SK-N-SH (cell line): ENCODE measurements at regions not wholly inside any gene's neighbourhood (a gene's known extent, or its start where the extent isn't known, plus 50 kb on each side); places are given as distances from the start of the nearest gene placed in this dataset.

ENCODE experiments used
- CTCF ChIA-PET: fragments of 300-600, 350-600 bp; formaldehyde crosslinking; extraction: SDS; loops from one replicate; lab custom pipeline; 2021; lab: Yijun Ruan, JAX
- POLR2A ChIA-PET: fragments of 350-600 bp; sonication (Branson Sonifier 250); formaldehyde crosslinking; extraction: SDS; loops from one replicate; lab custom pipeline; 2020; ENCODE audit warnings: antibody characterized with exemption, inconsistent platforms; lab: Yijun Ruan, JAX
- DNase-seq: peaks from one replicate; pipeline ENCODE4 v3.0.0; 2012
- H2AFZ ChIP-seq: fragments of 200-600 bp; sonication (generic); 2 replicates; pipeline ENCODE4 v1.8.1; 2016; ENCODE audit warnings: antibody characterized with exemption, mild to moderate bottlenecking, low read depth
- H3F3A ChIP-seq: fragments of 200-600 bp; sonication (generic); replicated peaks from 2 replicates; pipeline ENCODE3; 2016; ENCODE audit warnings: antibody characterized with exemption, mild to moderate bottlenecking; ENCODE audit not compliant: insufficient read depth
- H3K27ac ChIP-seq, 2 experiments: fragments of 200-500 bp in 1 of 2; fragments of 200-600 bp in 1 of 2; sonication (Bioruptor generic) in 1 of 2; sonication (generic), shearing (Covaris generic) in 1 of 2; 2 replicates each; pipeline versions ENCODE4 v1.5.1 to v1.6.1; 2014 to 2016; ENCODE audit warnings: low read depth in 2 of 2, inconsistent platforms in 1 of 2, low read length in 1 of 2, mild to moderate bottlenecking in 1 of 2, mixed read lengths in 1 of 2
- H3K27me3 ChIP-seq: fragments of 200-600 bp; sonication (generic), shearing (Covaris generic); 2 replicates; pipeline ENCODE4 v1.6.1; 2016; ENCODE audit warnings: mixed run types; ENCODE audit not compliant: insufficient read depth
- H3K36me3 ChIP-seq, 2 experiments: fragments of 200-500 bp in 1 of 2; fragments of 200-600 bp in 1 of 2; sonication (Bioruptor generic) in 1 of 2; sonication (generic) in 1 of 2; replicated peaks in 1 of 2; 2 replicates each; pipeline versions ENCODE3 to v1.5.1; 2014 to 2016; ENCODE audit warnings: low read length in 1 of 2, mild to moderate bottlenecking in 1 of 2; ENCODE audit not compliant: insufficient read depth in 2 of 2, control insufficient read depth in 1 of 2
- H3K4me1 ChIP-seq, 2 experiments: fragments of 200-500 bp in 1 of 2; fragments of 200-600 bp in 1 of 2; sonication (Bioruptor generic) in 1 of 2; sonication (generic), shearing (Covaris generic) in 1 of 2; 2 replicates each; pipeline versions ENCODE4 v1.5.1 to v1.6.1; 2014 to 2016; ENCODE audit warnings: low read depth in 1 of 2, low read length in 1 of 2, mixed run types in 1 of 2; ENCODE audit not compliant: insufficient read depth in 2 of 2, control insufficient read depth in 1 of 2
- H3K4me2 ChIP-seq: fragments of 200-600 bp; sonication (generic), shearing (Covaris generic); 2 replicates; pipeline ENCODE4 v1.6.1; 2017; ENCODE audit warnings: mixed run types
- H3K4me3 ChIP-seq, 2 experiments: fragments of 200-500 bp in 1 of 2; fragments of 200-600 bp in 1 of 2; sonication (Bioruptor generic) in 1 of 2; sonication (generic), shearing (Covaris generic) in 1 of 2; 2 replicates each; pipeline versions ENCODE4 v1.5.1 to v1.8.1; 2014 to 2016; ENCODE audit warnings: low read depth in 2 of 2, inconsistent platforms in 1 of 2, low read length in 1 of 2, mild to moderate bottlenecking in 1 of 2, mixed read lengths in 1 of 2, moderate library complexity in 1 of 2
- H3K79me2 ChIP-seq: fragments of 200-600 bp; sonication (generic); 2 replicates; pipeline ENCODE4 v1.8.1; 2017; ENCODE audit warnings: mild to moderate bottlenecking; ENCODE audit not compliant: insufficient read depth
- H3K9ac ChIP-seq: fragments of 200-600 bp; sonication (generic); 2 replicates; pipeline ENCODE4 v1.6.1; 2017; ENCODE audit warnings: mixed run types
- H3K9me2 ChIP-seq: fragments of 200-600 bp; sonication (generic); 2 replicates; pipeline ENCODE4 v1.6.1; 2017; ENCODE audit warnings: mixed run types
- H3K9me3 ChIP-seq: fragments of 200-600 bp; sonication (generic); 2 replicates; pipeline ENCODE4 v1.6.1; 2017; ENCODE audit warnings: mixed run types, mild to moderate bottlenecking, moderate library complexity
- H4K20me1 ChIP-seq: fragments of 200-600 bp; sonication (generic); 2 replicates; pipeline ENCODE4 v1.6.1; 2017; ENCODE audit warnings: mild to moderate bottlenecking, mixed run types; ENCODE audit not compliant: insufficient read depth
- CTCF ChIP-seq: fragments of 200-600 bp; sonication (generic); IDR thresholded peaks from 2 replicates; pipeline ENCODE4 v1.6.1; 2017; ENCODE audit warnings: antibody characterized with exemption, mild to moderate bottlenecking, moderate library complexity
- EZH2phosphoT487 ChIP-seq: fragments of 200-600 bp; sonication (generic); IDR thresholded peaks from 2 replicates; pipeline ENCODE4 v1.6.1; 2017; ENCODE audit warnings: low read depth, mixed run types, mild to moderate bottlenecking, antibody characterized with exemption, moderate library complexity, borderline replicate concordance
- FOSL2 ChIP-seq: IDR thresholded peaks from 2 replicates; pipeline ENCODE4 v1.4.0; 2012; ENCODE audit warnings: low read depth, mild to moderate bottlenecking, moderate library complexity, borderline replicate concordance
- GATA2 ChIP-seq: sonication (generic); formaldehyde crosslinking; IDR thresholded peaks from 2 replicates; pipeline ENCODE4 v1.5.0; 2020; ENCODE audit warnings: mild to moderate bottlenecking, missing genetic modification reagents
- RAD21 ChIP-seq: IDR thresholded peaks from 2 replicates; pipeline ENCODE4 v1.6.1; 2012; ENCODE audit warnings: mild to moderate bottlenecking, low read length
- USF1 ChIP-seq: IDR thresholded peaks from 2 replicates; pipeline ENCODE4 v1.4.0; 2012; ENCODE audit warnings: low read depth, borderline replicate concordance
- USF2 ChIP-seq: fragments of 150-350 bp; IDR thresholded peaks from 2 replicates; pipeline ENCODE4 v1.6.1; 2017; ENCODE audit warnings: antibody characterized with exemption, low read length, low read depth, borderline replicate concordance
- WGBS: methylation state at CpG from one replicate; pipeline ENCODE4 v1.1.6; 2017; ENCODE audit warnings: low lambda C conversion rate; 5-methylcytosine and 5-hydroxymethylcytosine counted together

- H3K79me2 ChIP-seq = no peaks in the 10 kb centered on the region
- H3K27ac ChIP-seq = no peak overlapping the region
Measured at GRCh38 chr11:15672825-15673224, 558.1 kb downstream of the INSC start.

GRCh38 chr11:15673408-15673831 lies 558.7 kb downstream of the INSC start:
- no peaks in the 10 kb centered on the region for H3K36me3 ChIP-seq
- no peaks in the 10 kb centered on the region for H3K79me2 ChIP-seq
- H4K20me1 ChIP-seq = no peaks in the 10 kb centered on the region
- no peak for DNase-seq
- H3K4me1 ChIP-seq = peaks cover 0 to 5% of the 10 kb centered on the region in 2 experiments; a peak in 1 of 4 replicates
- ChIA-PET POLR2A (no interaction called here), CTCF (no interaction called here)
- no peaks in the 10 kb centered on the region for H3K27me3 ChIP-seq
- no peak for TF ChIP-seq EZH2phosphoT487
- H3K9me3 ChIP-seq = 0 out of 2 replicates have a peak, but pooled peaks cover 4% of the 10 kb centered on the region
- no peaks in the 10 kb centered on the region for H3F3A ChIP-seq
- H2AFZ ChIP-seq = no peak overlapping the region
- H3K4me3 ChIP-seq = no peak overlapping the region
- no peak overlapping the region for H3K4me2 ChIP-seq
- no peak overlapping the region for H3K9ac ChIP-seq
- H3K27ac ChIP-seq = no peak overlapping the region
- no peaks in the 10 kb centered on the region for H3K9me2 ChIP-seq

More at GRCh38 chr11:15672825-15673224, 558.1 kb downstream of the INSC start:
- ChIA-PET POLR2A (no interaction called here), CTCF (no interaction called here)
- H3K4me2 ChIP-seq = no peak overlapping the region
- peaks cover 0 to 5% of the 10 kb centered on the region in 2 experiments; a peak in 1 of 4 replicates for H3K4me1 ChIP-seq
- no peaks in the 10 kb centered on the region for H3K9me2 ChIP-seq
- DNase-seq = no peak
- H3K27me3 ChIP-seq = no peaks in the 10 kb centered on the region
- H3K9ac ChIP-seq = no peak overlapping the region
- H2AFZ ChIP-seq = no peak overlapping the region
- WGBS = 26% methylated on average over 3 of the region's 3 CpGs
- H3K36me3 ChIP-seq = no peaks in the 10 kb centered on the region
- 0 out of 2 replicates have a peak, but pooled peaks cover 4% of the 10 kb centered on the region for H3K9me3 ChIP-seq
- TF ChIP-seq USF2 = no peak
- no peaks in the 10 kb centered on the region for H4K20me1 ChIP-seq
- no peaks in the 10 kb centered on the region for H3F3A ChIP-seq
- no peak overlapping the region for H3K4me3 ChIP-seq

GRCh38 chr11:15674756-15675155 lies 560.0 kb downstream of the INSC start:
- Histone ChIP-seq H4K20me1 (no peaks in the 10 kb centered on the region), H3K9me2 (no peaks in the 10 kb centered on the region), H3F3A (no peaks in the 10 kb centered on the region), H3K9ac (no peak overlapping the region), H3K79me2 (no peaks in the 10 kb centered on the region), H3K27me3 (no peaks in the 10 kb centered on the region), H3K9me3 (peaks cover 12% of the 10 kb centered on the region; the same call in 1 of the 2 replicates), H3K27ac (no peak overlapping the region), H3K4me1 (peaks cover 0 to 5% of the 10 kb centered on the region in 2 experiments; a peak in 1 of 4 replicates), H3K4me2 (no peak overlapping the region), H2AFZ (no peak overlapping the region), H3K36me3 (no peaks in the 10 kb centered on the region), H3K4me3 (no peak overlapping the region)
- POLR2A ChIA-PET = no interaction called here
- CTCF ChIA-PET = no interaction called here
- DNase-seq = no peak
- no CpG with 5 or more reads among the region's 1 CpG for WGBS
- TF ChIP-seq RAD21 (no peak), CTCF (no peak), FOSL2 (no peak), USF1 (no peak), GATA2 (CRISPR knock-in tag) (no peak)
